Liver (tissue), 3 donors: ENCODE measurements at regions not wholly inside any gene's neighbourhood (a gene's known extent, or its start where the extent isn't known, plus 50 kb on each side); places are given as distances from the start of the nearest gene placed in this dataset.

Experiments
- ATF3 ChIP-seq: IDR thresholded peaks from 2 replicates; pipeline ENCODE4 v1.6.1; 2016; ENCODE audit warnings: antibody characterized with exemption
- GABPA ChIP-seq, 2 donors: IDR thresholded peaks in 1 of 2; conservative IDR thresholded peaks in 1 of 2; 2 replicates each; pipeline ENCODE4 v1.6.1; 2016; ENCODE audit warnings: antibody characterized with exemption in 2 of 2, mild to moderate bottlenecking in 1 of 2, moderate library complexity in 1 of 2
- RAD21 ChIP-seq, 2 donors: IDR thresholded peaks; 2 replicates each; pipeline ENCODE4 v1.6.1; 2016; ENCODE audit warnings: antibody characterized with exemption in 2 of 2, mild to moderate bottlenecking in 2 of 2
- TAF1 ChIP-seq: conservative IDR thresholded peaks from 2 replicates; pipeline ENCODE4 v1.6.1; 2016; ENCODE audit warnings: antibody characterized with exemption, mild to moderate bottlenecking
- ZBTB33 ChIP-seq: IDR thresholded peaks from 2 replicates; pipeline ENCODE4 v1.6.1; 2016; ENCODE audit warnings: antibody characterized with exemption
- TF ChIP-seq, protein P1 (sequence below): fragments of 150-350 bp; IDR thresholded peaks from 2 replicates; pipeline ENCODE4 v1.5.1; 2017; ENCODE audit warnings: improper control_type of control experiment, low read depth, low read length; ENCODE audit not compliant: missing input control
- TF ChIP-seq, protein P2 (sequence below): IDR thresholded peaks from 2 replicates; pipeline ENCODE4 v1.6.1; 2016; ENCODE audit warnings: antibody characterized with exemption
- donor health status: healthy.
- donor health status: healthy.

- TF ChIP-seq, protein P1, sequence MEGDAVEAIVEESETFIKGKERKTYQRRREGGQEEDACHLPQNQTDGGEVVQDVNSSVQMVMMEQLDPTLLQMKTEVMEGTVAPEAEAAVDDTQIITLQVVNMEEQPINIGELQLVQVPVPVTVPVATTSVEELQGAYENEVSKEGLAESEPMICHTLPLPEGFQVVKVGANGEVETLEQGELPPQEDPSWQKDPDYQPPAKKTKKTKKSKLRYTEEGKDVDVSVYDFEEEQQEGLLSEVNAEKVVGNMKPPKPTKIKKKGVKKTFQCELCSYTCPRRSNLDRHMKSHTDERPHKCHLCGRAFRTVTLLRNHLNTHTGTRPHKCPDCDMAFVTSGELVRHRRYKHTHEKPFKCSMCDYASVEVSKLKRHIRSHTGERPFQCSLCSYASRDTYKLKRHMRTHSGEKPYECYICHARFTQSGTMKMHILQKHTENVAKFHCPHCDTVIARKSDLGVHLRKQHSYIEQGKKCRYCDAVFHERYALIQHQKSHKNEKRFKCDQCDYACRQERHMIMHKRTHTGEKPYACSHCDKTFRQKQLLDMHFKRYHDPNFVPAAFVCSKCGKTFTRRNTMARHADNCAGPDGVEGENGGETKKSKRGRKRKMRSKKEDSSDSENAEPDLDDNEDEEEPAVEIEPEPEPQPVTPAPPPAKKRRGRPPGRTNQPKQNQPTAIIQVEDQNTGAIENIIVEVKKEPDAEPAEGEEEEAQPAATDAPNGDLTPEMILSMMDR: no peak
- TF ChIP-seq, protein P2, sequence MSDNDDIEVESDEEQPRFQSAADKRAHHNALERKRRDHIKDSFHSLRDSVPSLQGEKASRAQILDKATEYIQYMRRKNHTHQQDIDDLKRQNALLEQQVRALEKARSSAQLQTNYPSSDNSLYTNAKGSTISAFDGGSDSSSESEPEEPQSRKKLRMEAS: no peak
- TF ChIP-seq TAF1: no peak
- no peak for TF ChIP-seq GABPA (IDR thresholded peaks at IDR 0.05 in 1 of 2, conservative IDR thresholded peaks at IDR 0.05 in 1 of 2)
- TF ChIP-seq ATF3: no peak
- TF ChIP-seq ZBTB33: no peak
- TF ChIP-seq RAD21 (IDR thresholded peaks at IDR 0.05): no peak
These were observed 268.7 kb downstream of the DOK5 start for GRCh38 chr20:54744097-54744496.
